ENCODE measurements at regions not wholly inside any gene's neighbourhood (a gene's known extent, or its start where the extent isn't known, plus 50 kb on each side); places are given as distances from the start of the nearest gene placed in this dataset.

- TF ChIP-seq POGK (CRISPR knock-in tag; conservative IDR thresholded peaks at IDR 0.05) (no peak), RBM22 (optimal IDR thresholded peaks at IDR 0.05; ENCODE audit: low read length) (no peak), TGIF2 (CRISPR knock-in tag; IDR thresholded peaks at IDR 0.05) (no peak)
Observed at GRCh38 chr15:31540633-31541032, 214.0 kb downstream of the KLF13 start (continued).

GRCh38 chr15:31544361-31544760 is 217.7 kb downstream of the KLF13 start:
- Histone ChIP-seq H3K9ac (ENCODE audit: insufficient read depth, low read depth, low read length) (no peak overlapping the region), H2AFZ (ENCODE audit: low read length) (no peak overlapping the region), H3K36me3 (replicated peaks in 1 of 2; ENCODE audit: control insufficient read depth in 1 of 2, insufficient read depth in 2 of 2, low read length in 2 of 2) (no peaks in the 10 kb centered on the region), H3K27me3 (ENCODE audit: control insufficient read depth in 1 of 2, insufficient read depth in 2 of 2, low read length in 2 of 2) (0 out of 5 replicates have a peak, but pooled peaks cover 0 to 3% of the 10 kb centered on the region in 2 experiments), H4K20me1 (ENCODE audit: insufficient read depth, low read length) (no peaks in the 10 kb centered on the region), H3K27ac (ENCODE audit: extremely low read length, insufficient read depth, low read length) (no peak overlapping the region), H3K4me2 (ENCODE audit: low read depth, low read length) (no peak overlapping the region), H3K4me1 (ENCODE audit: insufficient read depth, low read length) (peaks cover 12% of the 10 kb centered on the region; the same call in 1 of the 2 replicates), H3K79me2 (ENCODE audit: insufficient read depth, low read length) (no peaks in the 10 kb centered on the region), H3K4me3 (replicated peaks in 1 of 3; ENCODE audit: insufficient read depth in 1 of 3, low read depth in 2 of 3, low read length in 3 of 3) (no peak overlapping the region), H3K9me3 (ENCODE audit: low read length) (no peaks in the 10 kb centered on the region)
- in situ Hi-C loops (cut with HindIII; ENCODE audit: extremely low pct_ligation_motif_present, low pct_unique_long_range_greater_than_20kb) (no loop called here), intact Hi-C loops (cut with micrococcal nuclease; ENCODE audit: unreplicated experiment) (no loop called here)
- CTCF ChIA-PET (ENCODE audit: low intra/inter-chr PET ratio, low total read pairs): no interaction called here
- BruUV-seq (replicated peaks): no TSS peak
- ATAC-seq (no peak), DNase-seq (ENCODE audit: low spot score) (no peak), FAIRE-seq (no peak)
- POLR2A ChIA-PET: no interaction called here
- TF ChIP-seq CERS6 (CRISPR knock-in tag; IDR thresholded peaks at IDR 0.05) (no peak), AHR (CRISPR knock-in tag; IDR thresholded peaks at IDR 0.05) (no peak), ZFP91 (CRISPR knock-in tag; IDR thresholded peaks at IDR 0.05; ENCODE audit: borderline replicate concordance) (no peak)

All from HepG2 (cell line).